Naive B cell (primary cell): ENCODE measurements at regions not wholly inside any gene's neighbourhood (a gene's known extent, or its start where the extent isn't known, plus 50 kb on each side); places are given as distances from the start of the nearest gene placed in this dataset.
"Not testable (repeated sequence)": the region's sequence is repeated elsewhere in the genome, so short reads cannot be mapped to it uniquely, and the experiment has no call there.

Source experiments
- ATAC-seq, 2 donors: fragments of 150-1000 bp; cut with Tn5 transposase; 2 replicates each; pipeline ENCODE4 v1.10.0; 2021; ENCODE audit warnings: low read depth in 2 of 2, mild to moderate bottlenecking in 2 of 2, moderate library complexity in 2 of 2
- DNase-seq: peaks from one replicate; pipeline ENCODE4 v3.0.0; 2022
- H3K27ac Mint-ChIP-seq, 6 donors: one replicate each; pipeline ENCODE4 v1.8.0; 2020 to 2022; ENCODE audit warnings: mild to moderate bottlenecking in 6 of 6, mixed read lengths in 6 of 6, moderate library complexity in 5 of 6, inconsistent platforms in 2 of 6
- H3K27me3 Mint-ChIP-seq, 3 donors: one replicate each; pipeline ENCODE4 v1.8.0; 2021 to 2022; ENCODE audit warnings: mixed read lengths in 3 of 3, mild to moderate bottlenecking in 1 of 3
- H3K36me3 Mint-ChIP-seq, 2 donors: one replicate each; pipeline ENCODE4 v1.8.0; 2020 to 2022; ENCODE audit warnings: mixed read lengths in 2 of 2, inconsistent platforms in 1 of 2, mild to moderate bottlenecking in 1 of 2
- H3K4me1 Mint-ChIP-seq, 3 donors: one replicate each; pipeline ENCODE4 v1.8.0; 2020 to 2022; ENCODE audit warnings: mixed read lengths in 3 of 3, inconsistent platforms in 1 of 3, mild to moderate bottlenecking in 1 of 3, moderate library complexity in 1 of 3
- H3K4me3 Mint-ChIP-seq, 8 donors: one replicate each; pipeline ENCODE4 v1.8.0; 2020 to 2022; ENCODE audit warnings: mild to moderate bottlenecking in 8 of 8, mixed read lengths in 8 of 8, moderate library complexity in 8 of 8, inconsistent platforms in 2 of 8
- H3K9me3 Mint-ChIP-seq, 7 donors: one replicate each; pipeline ENCODE4 v1.8.0; 2020 to 2022; ENCODE audit warnings: mixed read lengths in 7 of 7, mild to moderate bottlenecking in 5 of 7, inconsistent platforms in 2 of 7, moderate library complexity in 1 of 7

DNA sequence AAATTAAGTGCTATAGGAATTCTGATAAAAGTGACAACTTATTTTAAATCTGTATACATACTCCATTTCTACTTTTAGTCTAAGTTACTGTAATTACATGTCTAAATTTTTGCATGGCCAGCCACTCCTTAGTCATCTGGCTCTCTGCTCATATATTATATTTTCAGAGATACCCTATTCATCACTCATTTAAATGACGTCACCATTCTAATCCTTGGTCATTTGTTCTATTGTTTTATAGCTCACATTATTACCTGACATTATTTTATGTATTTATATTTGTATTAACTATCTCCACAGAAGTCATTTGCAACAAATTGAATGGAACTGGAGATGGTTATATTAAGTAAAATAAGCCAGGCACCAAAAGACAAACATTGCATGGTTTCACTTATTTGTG, 179.6 kb upstream of the CXorf51A start:
- H3K4me3 Mint-ChIP-seq = no peak overlapping the region
- H3K27me3 Mint-ChIP-seq = no peaks in the 10 kb centered on the region
- ATAC-seq (no peak), DNase-seq (no peak)
- H3K27ac Mint-ChIP-seq = no peak overlapping the region
- no peaks in the 10 kb centered on the region for H3K36me3 Mint-ChIP-seq
- no peaks in the 10 kb centered on the region for H3K4me1 Mint-ChIP-seq
- H3K9me3 Mint-ChIP-seq = no peaks in the 10 kb centered on the region

- Mint-ChIP-seq H3K4me3 (no peak overlapping the region), H3K27ac (no peak overlapping the region), H3K36me3 (no peaks in the 10 kb centered on the region), H3K9me3 (peaks cover 0 to 4% (median 0%) of the 10 kb centered on the region in 7 donors), H3K27me3 (no peaks in the 10 kb centered on the region), H3K4me1 (no peaks in the 10 kb centered on the region)
- no peak for ATAC-seq
- no peak for DNase-seq
Observed at GRCh38 chrX:146973283-146973682, 158.7 kb upstream of the CXorf51A start.

DNA sequence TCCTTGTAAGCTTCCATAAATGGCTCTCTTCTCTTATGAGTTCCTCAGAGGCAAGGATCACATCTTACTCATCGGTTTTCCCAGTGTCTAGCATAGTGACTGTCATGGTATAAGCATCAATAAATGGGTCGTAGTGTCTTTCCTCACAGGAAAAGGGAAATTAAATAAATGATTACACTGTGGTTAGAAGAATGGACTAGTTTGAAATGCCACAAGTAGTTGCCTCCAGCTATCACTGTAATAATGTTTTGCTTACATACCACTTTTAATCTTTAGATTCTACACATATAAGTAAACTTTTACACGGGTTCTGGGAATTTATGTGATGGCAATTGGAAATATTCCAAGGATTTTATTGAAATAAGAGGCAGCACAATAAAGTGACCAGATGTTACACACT, 152.8 kb upstream of the CXorf51A start:
- Mint-ChIP-seq H3K4me3 (no peak overlapping the region), H3K9me3 (peaks cover 0 to 7% (median 0%) of the 10 kb centered on the region in 7 donors), H3K27ac (no peak overlapping the region), H3K36me3 (no peaks in the 10 kb centered on the region), H3K4me1 (no peaks in the 10 kb centered on the region), H3K27me3 (no peaks in the 10 kb centered on the region)
- no peak for ATAC-seq
- DNase-seq = no peak

DNA sequence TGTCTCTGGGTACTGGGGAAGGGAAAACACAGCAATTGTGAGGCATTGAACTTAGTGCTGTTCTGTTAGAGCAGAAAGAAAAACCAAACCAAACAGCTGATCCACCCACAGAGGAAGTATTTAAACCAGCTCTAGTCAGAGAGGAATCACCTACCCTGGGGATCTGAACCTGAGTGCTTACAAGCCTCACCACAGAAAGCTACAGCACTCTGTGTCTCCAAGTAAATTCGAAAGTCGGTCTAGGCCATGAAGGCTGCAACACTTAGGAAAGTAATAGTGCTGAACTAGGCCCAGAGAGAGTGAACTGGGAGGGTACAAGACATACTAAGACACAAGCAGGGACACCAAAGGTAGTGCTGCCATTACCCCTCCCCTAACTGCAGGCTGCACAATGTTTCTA, 142.2 kb upstream of the CXorf51A start:
- no peak overlapping the region for H3K4me3 Mint-ChIP-seq
- no peaks in the 10 kb centered on the region for H3K4me1 Mint-ChIP-seq
- peaks cover 2 to 13% (median 9%) of the 10 kb centered on the region in 7 donors for H3K9me3 Mint-ChIP-seq
- H3K27ac Mint-ChIP-seq = peak overlapping the region in 1 of 6 donors; percentile 23
- H3K27me3 Mint-ChIP-seq = no peaks in the 10 kb centered on the region
- H3K36me3 Mint-ChIP-seq = no peaks in the 10 kb centered on the region
- ATAC-seq (no peak), DNase-seq (no peak)

GRCh38 chrX:146934256-146934655, 119.7 kb upstream of the CXorf51A start:
- Mint-ChIP-seq H3K27me3 (no peaks in the 10 kb centered on the region), H3K9me3 (peaks cover 0 to 5% (median 0%) of the 10 kb centered on the region in 7 donors), H3K4me3 (peak overlapping the region; percentile 22 to 81 (median 64)), H3K27ac (peak overlapping the region in 2 of 6 donors; percentile 63 to 73), H3K4me1 (peaks cover 10 to 31% (median 12%) of the 10 kb centered on the region in 3 donors), H3K36me3 (no peaks in the 10 kb centered on the region)
- DNase-seq (no peak), ATAC-seq (no peak)

GRCh38 chrX:146932997-146933396, 118.5 kb upstream of the CXorf51A start:
- peaks cover 10 to 31% (median 12%) of the 10 kb centered on the region in 3 donors for H3K4me1 Mint-ChIP-seq
- not testable (repeated sequence) for DNase-seq, H3K9me3 Mint-ChIP-seq, H3K27me3 Mint-ChIP-seq, H3K36me3 Mint-ChIP-seq, H3K4me3 Mint-ChIP-seq, ATAC-seq, H3K27ac Mint-ChIP-seq

- ATAC-seq = no peak
- H3K4me1 Mint-ChIP-seq = peaks cover 4 to 30% (median 6%) of the 10 kb centered on the region in 3 donors
- H3K4me3 Mint-ChIP-seq = peak overlapping the region in 3 of 8 donors; percentile 2 to 36 (median 20)
- no peaks in the 10 kb centered on the region for H3K27me3 Mint-ChIP-seq
- DNase-seq = no peak
- no peaks in the 10 kb centered on the region for H3K36me3 Mint-ChIP-seq
- H3K9me3 Mint-ChIP-seq = peaks cover 0 to 11% (median 5%) of the 10 kb centered on the region in 7 donors
- no peak overlapping the region for H3K27ac Mint-ChIP-seq
Observed at GRCh38 chrX:146921204-146921603, 106.7 kb upstream of the CXorf51A start.

- DNase-seq (no peak), ATAC-seq (no peak)
- H3K27me3 Mint-ChIP-seq = no peaks in the 10 kb centered on the region
- no peak overlapping the region for H3K4me3 Mint-ChIP-seq
- peaks cover 0 to 5% (median 0%) of the 10 kb centered on the region in 7 donors for H3K9me3 Mint-ChIP-seq
- no peaks in the 10 kb centered on the region for H3K4me1 Mint-ChIP-seq
- peak overlapping the region in 1 of 6 donors; percentile 87 for H3K27ac Mint-ChIP-seq
- H3K36me3 Mint-ChIP-seq = no peaks in the 10 kb centered on the region
Observed at GRCh38 chrX:146907391-146908240, 93.1 kb upstream of the CXorf51A start.

DNA sequence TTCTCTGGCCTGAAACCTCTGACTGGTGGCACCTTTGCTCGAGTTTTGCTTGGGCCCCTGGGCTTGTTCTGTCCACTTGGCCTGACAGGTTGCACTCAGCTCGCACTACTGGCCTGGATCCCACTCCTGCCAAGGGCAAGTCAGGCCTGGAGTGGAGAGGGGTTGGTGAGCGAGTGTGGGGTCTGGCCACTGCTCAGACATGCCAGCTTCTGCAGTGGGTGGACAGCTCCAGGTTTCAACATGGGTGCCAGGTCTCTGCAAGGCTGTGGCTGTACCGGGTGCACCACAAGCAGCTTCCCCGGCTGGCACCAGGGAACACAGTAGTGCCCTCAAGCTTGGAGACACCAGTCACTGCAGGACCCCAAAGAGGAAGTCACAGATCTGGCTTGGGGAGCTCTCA, 91.6 kb upstream of the CXorf51A start:
- Mint-ChIP-seq H3K27me3 (no peaks in the 10 kb centered on the region), H3K36me3 (no peaks in the 10 kb centered on the region), H3K27ac (no peak overlapping the region), H3K4me1 (no peaks in the 10 kb centered on the region), H3K4me3 (no peak overlapping the region), H3K9me3 (peaks cover 0 to 5% (median 0%) of the 10 kb centered on the region in 7 donors)
- DNase-seq (no peak), ATAC-seq (no peak)

- no peak overlapping the region for H3K4me3 Mint-ChIP-seq
Observed at GRCh38 chrX:146887020-146887419, 72.5 kb upstream of the CXorf51A start.

DNA sequence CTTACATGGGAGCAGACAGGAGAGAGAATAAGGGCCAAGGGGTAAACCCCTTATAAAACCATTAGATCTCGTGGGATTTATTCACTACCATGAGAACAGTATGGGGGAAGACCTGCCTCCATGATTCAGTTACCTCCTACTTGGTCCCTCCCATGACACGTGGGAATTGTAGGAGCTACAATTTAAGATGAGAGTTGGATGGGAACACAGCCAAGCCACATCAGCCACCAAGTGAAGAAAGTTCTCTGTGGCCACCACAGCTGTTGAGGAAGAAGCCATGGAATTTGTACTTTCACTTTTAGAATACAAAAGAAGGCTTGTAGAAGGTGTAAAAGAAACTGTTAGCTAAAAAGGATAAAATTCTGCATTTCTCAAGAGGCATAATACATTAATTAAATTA, 67.0 kb upstream of the CXorf51A start:
- Mint-ChIP-seq H3K27ac (no peak overlapping the region), H3K27me3 (no peaks in the 10 kb centered on the region), H3K4me1 (no peaks in the 10 kb centered on the region), H3K36me3 (no peaks in the 10 kb centered on the region), H3K4me3 (no peak overlapping the region), H3K9me3 (peaks cover 2 to 13% (median 8%) of the 10 kb centered on the region in 7 donors)
- no peak for DNase-seq
- ATAC-seq = no peak

More at GRCh38 chrX:146887020-146887419, 72.5 kb upstream of the CXorf51A start:
- DNase-seq (no peak), ATAC-seq (no peak)
- Mint-ChIP-seq H3K9me3 (peaks cover 0 to 8% (median 3%) of the 10 kb centered on the region in 7 donors), H3K27me3 (no peaks in the 10 kb centered on the region), H3K4me1 (no peaks in the 10 kb centered on the region), H3K36me3 (no peaks in the 10 kb centered on the region), H3K27ac (peak overlapping the region in 1 of 6 donors; percentile 69)

DNA sequence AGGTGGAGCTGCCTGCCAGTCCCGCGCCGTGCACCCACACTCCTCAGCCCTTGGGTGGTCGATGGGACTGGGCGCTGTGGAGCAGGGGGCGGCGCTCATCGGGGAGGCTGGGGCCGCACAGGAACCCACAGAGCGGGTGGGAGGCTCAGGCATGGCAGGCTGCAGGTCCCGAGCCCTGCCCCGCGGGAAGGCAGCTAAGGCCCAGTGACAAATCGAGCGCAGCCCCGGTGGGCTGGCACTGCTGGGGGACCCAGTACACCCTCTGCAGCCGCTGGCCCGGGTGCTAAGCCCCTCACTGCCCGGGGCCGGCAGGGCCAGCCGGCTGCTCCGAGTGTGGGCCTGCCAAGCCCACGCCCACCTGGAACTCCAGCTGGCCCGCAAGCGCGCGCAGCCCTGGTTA, 52.3 kb upstream of the CXorf51A start:
- not testable (repeated sequence) for H3K36me3 Mint-ChIP-seq, DNase-seq, ATAC-seq, H3K27me3 Mint-ChIP-seq, H3K27ac Mint-ChIP-seq, H3K4me1 Mint-ChIP-seq, H3K9me3 Mint-ChIP-seq, H3K4me3 Mint-ChIP-seq

GRCh38 chrX:146865734-146866133, 51.2 kb upstream of the CXorf51A start:
- not testable (repeated sequence) for H3K4me3 Mint-ChIP-seq, DNase-seq, ATAC-seq, H3K27ac Mint-ChIP-seq, H3K36me3 Mint-ChIP-seq, H3K9me3 Mint-ChIP-seq, H3K27me3 Mint-ChIP-seq, H3K4me1 Mint-ChIP-seq
